Nucleus accumbens (tissue), 56 donors: ENCODE measurements at regions not wholly inside any gene's neighbourhood (a gene's known extent, or its start where the extent isn't known, plus 50 kb on each side); places are given as distances from the start of the nearest gene placed in this dataset.

Experiments used
- DNase-seq, 56 donors: peaks; one replicate each; lab custom pipeline; 2025; lab: John Stamatoyannopoulos, UW

- DNase-seq: no peak
Measured at GRCh38 chr15:73001840-73002239, 50.4 kb upstream of the NEO1 start.

GRCh38 chr15:73000293-73000692 lies 52.0 kb upstream of the NEO1 start:
- no peak for DNase-seq

DNA sequence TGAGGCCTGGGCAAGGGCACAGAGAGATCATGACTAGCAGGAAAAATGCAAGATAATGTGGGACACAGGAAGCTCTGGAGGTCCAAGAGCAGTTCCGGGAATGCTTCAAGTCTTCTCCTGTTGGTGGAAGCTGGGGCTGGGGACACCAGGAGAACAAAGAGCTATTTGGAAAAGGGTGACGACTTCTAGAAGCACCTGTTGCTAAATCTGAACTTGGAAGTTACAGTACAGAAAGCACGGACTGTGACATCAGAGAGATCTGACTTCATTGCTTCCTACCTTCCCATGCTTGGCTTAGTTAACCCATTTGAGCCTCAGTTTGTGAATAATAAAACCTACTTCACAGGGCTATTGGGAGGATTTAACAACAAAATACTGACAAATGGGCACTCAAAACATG lies 52.7 kb upstream of the NEO1 start:
- no peak for DNase-seq

GRCh38 chr15:72998681-72999466 lies 53.4 kb upstream of the NEO1 start:
- no peak for DNase-seq

DNA sequence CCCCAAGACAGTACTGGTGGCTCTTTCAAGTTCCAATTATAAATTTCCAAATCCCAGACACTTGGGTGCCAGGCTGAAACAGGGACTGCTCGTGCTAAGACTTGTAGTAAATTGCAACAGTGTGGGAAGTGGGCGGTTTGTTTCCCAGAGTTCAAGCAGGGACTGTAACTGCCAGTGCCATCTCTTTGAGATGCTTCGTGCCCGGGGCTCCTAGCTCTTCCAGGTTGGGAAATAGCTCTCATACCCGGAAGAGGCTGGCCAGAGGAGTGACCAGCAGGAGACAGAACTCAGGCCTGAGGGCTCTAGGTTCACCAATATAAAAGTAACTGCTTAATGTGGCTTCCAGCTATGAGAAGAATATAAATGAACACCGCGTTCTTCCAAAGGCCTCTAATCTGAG lies 54.0 kb upstream of the NEO1 start:
- DNase-seq: no peak

- DNase-seq: no peak
Measured at GRCh38 chr15:72995849-72996248, 56.4 kb upstream of the NEO1 start.

DNA sequence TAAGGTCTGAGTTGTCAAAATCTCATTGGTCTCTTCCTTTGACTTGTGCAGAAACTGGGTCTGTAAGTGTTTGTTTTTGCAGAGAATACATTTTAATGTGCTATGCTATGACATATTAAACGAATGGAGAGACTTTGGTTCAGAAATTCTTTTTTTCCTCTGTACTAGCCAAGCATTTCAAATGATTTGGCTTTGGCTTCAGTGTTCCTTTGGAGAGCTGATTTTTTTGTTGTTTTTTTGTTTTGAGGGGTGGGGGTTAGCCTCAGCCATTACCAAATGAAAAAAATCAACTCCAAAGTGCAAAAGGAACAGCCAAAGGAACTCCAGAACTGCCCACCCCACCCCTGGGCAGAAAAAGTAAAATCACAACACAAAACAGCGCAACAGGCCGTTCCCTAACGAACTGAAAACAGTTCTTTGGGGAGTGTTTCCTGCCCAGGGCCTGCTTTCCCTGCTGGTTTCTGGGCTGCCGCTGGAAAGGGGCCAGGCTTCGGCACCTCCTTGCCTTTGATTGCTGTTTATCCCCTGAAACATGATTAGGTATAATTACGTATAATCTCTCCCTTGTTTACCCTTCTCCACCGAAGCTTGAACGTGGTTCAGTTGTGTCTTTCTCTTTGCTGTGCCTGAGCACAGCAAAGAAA lies 57.6 kb upstream of the NEO1 start:
- DNase-seq: peak in 26 of 56 donors; percentile 4 to 58 (median 18)

DNA sequence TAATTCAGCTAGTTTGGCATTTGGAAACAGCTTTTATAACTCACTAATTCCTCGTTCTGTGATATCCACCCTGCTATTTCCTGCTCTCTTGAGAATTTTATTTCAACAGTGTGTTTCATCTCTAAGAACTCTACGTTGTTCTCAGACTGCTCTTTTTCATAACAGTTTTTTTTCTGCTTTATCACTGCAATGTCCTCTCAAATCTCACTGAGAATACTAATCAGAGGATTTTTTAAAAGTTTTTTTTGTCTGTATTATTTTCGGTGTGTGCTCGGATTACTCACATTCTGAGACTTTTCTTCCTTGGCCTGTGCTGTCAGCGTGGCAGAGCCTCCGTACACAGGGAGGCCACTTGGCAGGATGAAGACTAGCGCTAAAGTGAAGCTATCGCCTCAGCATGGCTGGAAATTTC lies 59.4 kb upstream of the NEO1 start:
- peak in 1 of 56 donors; percentile 2 for DNase-seq

DNA sequence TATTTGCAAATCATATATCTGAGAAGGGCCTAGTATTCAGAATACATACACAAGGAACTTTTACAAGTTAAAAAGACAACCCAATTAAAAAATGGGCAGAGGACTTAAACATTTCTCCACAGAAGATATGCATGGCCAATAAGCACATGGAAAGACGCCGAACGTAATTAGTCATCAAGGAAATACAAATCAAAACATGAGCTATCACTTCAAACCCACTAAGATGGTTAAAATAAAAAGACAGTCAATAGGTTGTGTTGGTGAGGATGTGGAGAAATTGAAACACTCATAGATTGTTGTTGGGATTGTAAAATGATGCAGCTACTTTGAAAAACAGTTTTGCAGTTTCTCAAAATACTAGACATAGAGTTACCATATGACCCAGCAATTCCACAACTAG lies 61.2 kb upstream of the NEO1 start:
- DNase-seq: no peak

GRCh38 chr15:72983801-72984545 lies 68.3 kb upstream of the NEO1 start:
- no peak for DNase-seq

DNA sequence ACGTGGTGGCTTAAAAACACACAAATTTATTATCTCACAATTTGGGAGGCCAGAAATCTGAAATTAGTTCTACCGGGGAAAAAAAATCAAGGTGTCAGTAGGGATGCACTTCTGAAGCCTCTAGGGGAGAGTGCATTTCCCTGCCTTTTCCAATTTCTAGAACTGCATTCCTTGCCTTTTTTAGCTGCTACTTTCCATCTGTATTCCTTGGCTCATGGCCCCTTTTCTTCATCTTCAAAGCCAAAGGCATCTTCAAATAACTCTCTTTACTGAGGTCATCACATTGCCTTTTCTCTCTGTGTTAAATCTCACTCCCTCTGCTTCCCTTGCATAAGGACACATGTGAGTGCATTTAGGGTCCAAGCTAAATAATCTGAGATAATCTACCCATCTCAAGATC lies 69.5 kb upstream of the NEO1 start:
- DNase-seq: no peak

- DNase-seq: no peak
Measured at GRCh38 chr15:72980661-72981060, 71.6 kb upstream of the NEO1 start.

- DNase-seq: no peak
Measured at GRCh38 chr15:72979791-72980190, 72.5 kb upstream of the NEO1 start.

DNA sequence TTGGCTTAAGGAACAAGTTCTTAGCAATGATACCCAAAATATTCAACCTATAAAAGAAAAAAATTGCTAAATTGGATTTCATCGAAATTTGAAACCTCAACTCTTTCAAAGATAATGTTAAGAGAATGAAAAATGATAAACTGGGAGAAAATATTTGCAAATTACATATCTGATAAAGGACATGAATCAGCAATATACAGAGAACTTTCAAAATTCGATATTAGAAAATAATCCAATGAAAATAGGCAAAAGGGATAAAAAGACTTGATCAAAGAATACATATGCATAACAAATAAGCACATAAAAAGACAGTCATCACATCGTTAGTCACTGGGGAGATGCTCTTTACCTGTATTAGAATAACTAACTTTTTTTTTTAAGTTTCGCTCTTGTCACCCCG lies 73.0 kb upstream of the NEO1 start:
- no peak for DNase-seq

- no peak for DNase-seq
Measured at GRCh38 chr15:72978223-72978622, 74.0 kb upstream of the NEO1 start.

GRCh38 chr15:72972362-72972761 lies 79.9 kb upstream of the NEO1 start:
- DNase-seq: no peak

GRCh38 chr15:72971766-72972165 lies 80.5 kb upstream of the NEO1 start:
- DNase-seq: no peak

- no peak for DNase-seq
Measured at GRCh38 chr15:72970933-72971760, 81.1 kb upstream of the NEO1 start.

GRCh38 chr15:72968531-72968922 lies 83.7 kb upstream of the NEO1 start:
- DNase-seq: no peak

GRCh38 chr15:72967811-72968530 lies 84.3 kb upstream of the NEO1 start:
- DNase-seq: no peak
